NCI-H146 treated with DMSO at 0.1 percent for 48 hours (cell line): ENCODE measurements at regions not wholly inside any gene's neighbourhood (a gene's known extent, or its start where the extent isn't known, plus 50 kb on each side); places are given as distances from the start of the nearest gene placed in this dataset.

Experiments
- DNase-seq: peaks from one replicate; lab custom pipeline; 2025; ENCODE audit not compliant: unreplicated experiment; lab: John Stamatoyannopoulos, UW

GRCh38 chr5:8945972-8946371, 599.9 kb downstream of the SEMA5A start:
- DNase-seq, result no peak

GRCh38 chr5:8949908-8950307, 596.0 kb downstream of the SEMA5A start:
- no peak for DNase-seq

- no peak for DNase-seq
Observed at GRCh38 chr5:8952147-8952546, 593.7 kb downstream of the SEMA5A start.

GRCh38 chr5:8953016-8953415, 592.9 kb downstream of the SEMA5A start:
- no peak for DNase-seq

GRCh38 chr5:8953911-8954438, 591.9 kb downstream of the SEMA5A start:
- DNase-seq, result no peak

GRCh38 chr5:8954801-8955200, 591.1 kb downstream of the SEMA5A start:
- DNase-seq, result no peak

GRCh38 chr5:8956659-8957058, 589.2 kb downstream of the SEMA5A start:
- DNase-seq, result no peak

GRCh38 chr5:8958602-8959001, 587.3 kb downstream of the SEMA5A start:
- DNase-seq, result no peak

GRCh38 chr5:8961219-8961618, 584.7 kb downstream of the SEMA5A start:
- no peak for DNase-seq

GRCh38 chr5:8961956-8962355, 583.9 kb downstream of the SEMA5A start:
- DNase-seq, result no peak

- no peak for DNase-seq
Observed at GRCh38 chr5:8981016-8981415, 564.9 kb downstream of the SEMA5A start.

- no peak for DNase-seq
Observed at GRCh38 chr5:8981496-8981895, 564.4 kb downstream of the SEMA5A start.

- DNase-seq, result no peak
Observed at GRCh38 chr5:8984386-8984785, 561.5 kb downstream of the SEMA5A start.
